Posterior vena cava (tissue), 2 donors: ENCODE measurements at regions not wholly inside any gene's neighbourhood (a gene's known extent, or its start where the extent isn't known, plus 50 kb on each side); places are given as distances from the start of the nearest gene placed in this dataset.

Source experiments
- DNase-seq: peaks from one replicate; pipeline ENCODE4 v3.0.0-alpha.2; 2020; ENCODE audit warnings: low spot score
- intact Hi-C, 2 donors: fragments of 100-400 bp; cut with DNase I; formaldehyde crosslinking; loops; one replicate each; pipeline versions ENCODE4 v1.14.1 to v1.14.2; 2022 to 2023
- donor health status: DM: yes; HTN: yes; CAD: no.
- donor health status: DM: yes; HTN: yes; CAD: no.

DNA sequence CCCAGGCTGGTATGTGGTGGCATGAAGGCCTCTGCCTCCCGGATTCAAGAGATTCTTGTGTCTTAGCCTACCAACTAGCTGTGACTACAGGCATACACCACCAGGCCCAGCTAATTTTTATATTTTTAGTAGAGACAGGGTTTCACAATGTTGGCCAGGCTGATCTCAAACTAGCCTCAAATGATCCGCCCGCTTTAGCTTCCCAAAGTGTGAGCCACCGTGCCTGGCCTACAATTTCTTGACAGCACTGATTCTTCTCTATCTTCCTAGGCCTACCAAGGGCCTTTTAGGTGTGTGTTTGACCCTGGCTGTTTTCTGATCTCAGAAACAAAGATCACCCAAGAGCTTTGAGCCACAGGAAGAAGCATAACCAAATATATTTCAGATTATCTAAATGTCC lies 540.8 kb upstream of the ADAMTS5 start:
- intact Hi-C loops = no loop called here
- no peak for DNase-seq

GRCh38 chr21:27505516-27505915 lies 538.6 kb upstream of the ADAMTS5 start:
- intact Hi-C loops = no loop called here
- DNase-seq = no peak

GRCh38 chr21:27502801-27503200 lies 535.9 kb upstream of the ADAMTS5 start:
- intact Hi-C loops = no loop called here
- no peak for DNase-seq

DNA sequence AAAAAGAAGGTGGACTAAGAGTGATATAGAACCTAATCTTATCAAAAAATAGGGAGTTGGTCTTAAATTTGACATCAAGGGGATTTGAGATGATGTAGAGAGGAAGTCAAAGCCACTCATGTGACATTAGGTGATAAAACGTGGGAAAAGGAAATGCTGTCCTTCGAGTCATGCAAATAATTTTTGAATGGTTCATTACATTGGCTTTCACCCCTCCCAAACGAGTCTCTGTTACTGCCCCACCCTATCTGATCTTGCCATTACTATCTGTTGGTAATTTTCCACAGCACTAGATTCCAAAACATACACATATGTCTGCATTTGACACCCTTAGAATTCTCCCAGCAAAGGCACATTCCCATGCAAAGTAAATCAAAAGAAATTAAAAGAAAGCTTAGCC lies 531.1 kb upstream of the ADAMTS5 start:
- no peak for DNase-seq
- intact Hi-C loops = no loop called here

DNA sequence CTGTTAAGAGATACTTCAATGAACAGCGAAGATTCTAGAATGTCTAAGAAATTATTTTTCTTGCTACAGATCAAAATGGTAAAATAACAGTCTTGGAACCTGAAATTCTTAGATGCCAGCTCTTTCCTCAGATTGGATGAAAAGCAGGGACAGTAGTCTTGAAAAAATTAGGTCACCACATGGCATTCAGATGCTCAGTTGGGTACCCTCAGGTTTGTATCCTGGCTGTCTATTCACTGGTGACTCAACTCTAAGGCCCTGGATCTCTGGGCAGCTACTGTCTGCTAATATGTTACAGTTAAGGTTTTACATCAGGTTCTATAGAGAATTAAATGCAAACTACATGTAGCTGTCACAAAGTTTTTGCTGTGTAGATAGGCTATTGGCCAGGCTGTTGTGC lies 528.9 kb upstream of the ADAMTS5 start:
- intact Hi-C loops = no loop called here
- DNase-seq = no peak

GRCh38 chr21:27493542-27493941 lies 526.7 kb upstream of the ADAMTS5 start:
- DNase-seq = no peak
- intact Hi-C loops = no loop called here

DNA sequence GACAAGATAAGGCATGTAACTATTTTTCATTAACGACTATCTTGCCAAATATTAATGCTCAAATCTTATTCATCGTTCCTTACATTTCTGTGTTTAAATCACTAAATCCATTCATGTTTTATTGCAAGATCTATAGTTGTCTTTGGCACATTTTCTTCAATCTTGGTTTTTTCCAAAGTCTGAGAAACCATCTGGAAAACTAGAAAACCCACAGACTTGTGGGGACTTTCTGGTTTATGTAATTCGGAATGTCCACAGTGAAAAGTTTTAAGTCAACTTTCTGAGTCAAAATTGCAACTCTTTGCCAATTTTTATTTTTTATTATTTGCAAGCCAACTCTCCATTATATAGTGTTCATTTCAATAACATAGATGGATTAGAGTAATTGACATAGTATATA lies 520.8 kb upstream of the ADAMTS5 start:
- DNase-seq = no peak
- intact Hi-C loops = no loop called here

- intact Hi-C loops = no loop called here
- no peak for DNase-seq
Observed at GRCh38 chr21:27480841-27481261, 514.0 kb upstream of the ADAMTS5 start.

GRCh38 chr21:27477296-27477695 lies 510.4 kb upstream of the ADAMTS5 start:
- DNase-seq = no peak
- intact Hi-C loops = no loop called here

- intact Hi-C loops = no loop called here
- no peak for DNase-seq
Observed at GRCh38 chr21:27476696-27477095, 509.8 kb upstream of the ADAMTS5 start.

GRCh38 chr21:27475363-27475955 lies 508.6 kb upstream of the ADAMTS5 start:
- no peak for DNase-seq
- intact Hi-C loops = no loop called here

GRCh38 chr21:27467366-27467765 lies 500.5 kb upstream of the ADAMTS5 start:
- DNase-seq = no peak
- intact Hi-C loops = no loop called here

DNA sequence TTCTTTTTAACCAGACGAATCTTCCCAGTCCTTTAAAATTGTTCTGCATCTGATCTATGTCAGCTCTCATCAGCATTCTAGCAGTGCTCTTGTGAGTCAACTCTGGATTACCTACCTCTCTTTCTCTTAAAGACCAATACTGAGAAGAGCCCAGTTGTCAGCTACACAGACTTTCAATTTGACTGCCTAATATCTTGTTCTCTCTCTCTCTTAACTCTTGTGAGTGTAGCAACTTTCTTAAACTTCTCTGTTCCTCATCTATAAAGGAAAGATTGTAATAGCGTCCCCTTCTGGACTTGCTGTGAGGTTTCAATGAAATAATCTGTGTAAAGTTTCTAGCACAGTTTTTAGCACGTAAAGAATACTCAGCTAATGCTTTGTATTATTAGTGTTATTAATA lies 499.3 kb upstream of the ADAMTS5 start:
- DNase-seq = no peak
- intact Hi-C loops = no loop called here

- intact Hi-C loops = no loop called here
Observed at GRCh38 chr21:27464648-27465047, 497.8 kb upstream of the ADAMTS5 start.

GRCh38 chr21:27462726-27463125 lies 495.8 kb upstream of the ADAMTS5 start:
- intact Hi-C loops = no loop called here
- DNase-seq = no peak

More at GRCh38 chr21:27464648-27465047, 497.8 kb upstream of the ADAMTS5 start:
- DNase-seq = no peak

- intact Hi-C loops = no loop called here
- no peak for DNase-seq
Observed at GRCh38 chr21:27454234-27454633, 487.3 kb upstream of the ADAMTS5 start.

DNA sequence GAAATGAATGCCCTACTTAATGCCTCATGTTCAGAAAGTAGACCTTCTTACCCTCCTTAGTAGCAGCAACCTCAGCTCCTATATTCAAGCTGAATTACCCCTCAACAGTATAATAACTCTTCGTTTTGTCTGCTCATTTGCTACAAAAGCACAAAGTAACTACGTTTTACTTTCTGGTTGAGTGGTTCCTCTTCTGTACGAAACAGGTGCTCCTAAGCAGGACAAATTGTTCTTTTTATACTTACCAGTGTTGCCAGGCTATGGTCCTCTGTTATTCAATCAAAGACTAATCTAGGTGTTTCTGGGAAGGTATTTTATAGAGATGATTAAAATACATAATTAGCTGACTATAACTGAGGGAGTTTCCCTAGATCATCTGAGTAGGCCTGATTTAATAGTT lies 484.2 kb upstream of the ADAMTS5 start:
- intact Hi-C loops = no loop called here

GRCh38 chr21:27450216-27450615 lies 483.3 kb upstream of the ADAMTS5 start:
- intact Hi-C loops = no loop called here
- no peak for DNase-seq

More for the DNA sequence above, 484.2 kb upstream of the ADAMTS5 start:
- no peak for DNase-seq

- no peak for DNase-seq
- intact Hi-C loops = no loop called here
Observed at GRCh38 chr21:27448960-27449359, 482.1 kb upstream of the ADAMTS5 start.

- intact Hi-C loops = no loop called here
- DNase-seq = no peak
Observed at GRCh38 chr21:27447843-27448242, 481.0 kb upstream of the ADAMTS5 start.

- intact Hi-C loops = loop anchor here in 1 of 2 donors (10.0 kb wide), 1 partner anchor 465 kb away; the partner anchor contains the start of gene ADAMTS5
Observed at GRCh38 chr21:27429710-27430341, 462.9 kb upstream of the ADAMTS5 start.

More at GRCh38 chr21:27429710-27430341, 462.9 kb upstream of the ADAMTS5 start:
- DNase-seq = no peak
